NOMO-1 treated with DMSO at 0.1 percent for 48 hours (cell line): ENCODE measurements at regions not wholly inside any gene's neighbourhood (a gene's known extent, or its start where the extent isn't known, plus 50 kb on each side); places are given as distances from the start of the nearest gene placed in this dataset.
A peak's percentile ranks its signal among the peaks of the same experiment; 100 is the strongest.

Experiments
- DNase-seq: peaks from one replicate; lab custom pipeline; 2025; ENCODE audit not compliant: unreplicated experiment; lab: John Stamatoyannopoulos, UW

- no peak for DNase-seq
Observed at GRCh38 chr5:28770307-28770706, 1731.9 kb upstream of the CDH9 start.

- DNase-seq, result peak; percentile 58
Observed at GRCh38 chr5:28766565-28767158, 1728.3 kb upstream of the CDH9 start.

DNA sequence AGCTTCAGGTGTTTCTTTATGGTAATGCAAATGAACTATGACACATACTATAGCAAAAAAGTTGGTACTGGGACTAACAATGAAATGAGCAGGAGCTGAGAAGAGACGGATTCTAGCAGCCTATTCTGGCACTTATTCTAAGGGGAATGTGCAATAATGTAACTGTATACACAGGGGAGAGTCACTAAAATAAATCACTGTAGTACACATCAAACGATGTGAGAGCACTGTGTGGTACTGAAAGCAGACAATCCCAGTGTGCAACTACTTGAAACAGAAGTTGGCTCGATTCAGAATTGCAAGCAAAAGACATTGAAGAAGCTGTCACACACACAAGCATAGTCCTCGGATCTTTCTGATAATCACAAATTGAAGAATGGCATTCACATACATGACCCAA is 1713.0 kb upstream of the CDH9 start:
- no peak for DNase-seq

DNA sequence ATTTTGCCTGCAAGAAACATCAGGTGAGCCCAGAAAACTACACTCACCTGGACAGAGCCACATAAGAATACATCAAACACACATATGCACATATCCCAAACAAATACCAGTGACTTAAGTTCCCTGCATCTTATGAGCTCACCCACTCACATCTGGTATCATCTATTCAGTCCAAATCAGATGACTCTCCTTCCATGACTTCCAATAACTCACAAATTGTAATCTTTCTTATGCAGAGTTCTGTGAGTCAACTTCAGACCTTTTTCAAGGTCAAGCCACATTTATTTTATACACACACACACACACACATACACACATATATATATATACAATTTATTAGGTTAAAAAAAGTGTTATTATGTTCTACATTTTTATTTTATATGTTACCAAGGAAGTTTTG is 1711.9 kb upstream of the CDH9 start:
- DNase-seq, result no peak

GRCh38 chr5:28748446-28748845 is 1710.1 kb upstream of the CDH9 start:
- no peak for DNase-seq

GRCh38 chr5:28743716-28744110 is 1705.3 kb upstream of the CDH9 start:
- DNase-seq, result no peak

GRCh38 chr5:28743025-28743715 is 1704.8 kb upstream of the CDH9 start:
- no peak for DNase-seq

- DNase-seq, result no peak
Observed at GRCh38 chr5:28737682-28738081, 1699.3 kb upstream of the CDH9 start.

DNA sequence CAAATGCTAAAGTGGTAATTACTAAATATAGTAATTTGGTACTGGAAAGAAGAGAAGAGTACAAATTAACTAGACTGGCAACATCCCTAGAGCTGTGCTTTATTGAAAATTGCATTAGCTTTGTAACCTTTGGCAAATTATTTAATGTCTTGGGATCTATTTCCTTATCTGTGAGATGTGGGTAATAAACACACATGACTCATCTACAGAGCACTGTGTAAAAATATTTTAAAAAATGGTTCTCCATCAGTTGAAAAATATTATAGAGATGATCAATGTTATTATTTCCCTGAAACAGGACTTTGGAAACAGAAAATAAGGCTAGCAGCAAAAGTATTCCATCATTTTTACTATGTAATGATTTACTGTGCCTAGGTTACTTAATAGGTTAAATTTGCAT is 1698.8 kb upstream of the CDH9 start:
- no peak for DNase-seq

DNA sequence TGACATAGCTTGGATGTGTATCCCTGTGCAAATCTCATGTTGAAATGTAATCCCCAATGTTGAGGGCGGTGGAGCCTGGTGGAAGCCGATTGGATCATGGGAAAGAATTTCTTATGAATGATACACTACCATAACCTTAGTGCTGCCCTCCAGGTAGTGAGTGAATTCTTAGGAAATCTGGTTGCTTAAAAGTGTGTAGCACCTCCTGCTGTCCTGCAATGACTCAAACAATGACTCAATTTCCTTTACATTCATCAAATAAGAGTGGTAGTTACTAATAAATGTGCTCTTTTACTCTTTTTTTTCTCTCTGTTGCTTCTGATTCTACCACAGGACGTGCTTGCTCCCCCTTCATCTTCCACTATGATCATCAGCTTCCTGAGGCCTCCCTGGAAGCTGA is 1696.0 kb upstream of the CDH9 start:
- DNase-seq, result no peak

- DNase-seq, result no peak
Observed at GRCh38 chr5:28729067-28729466, 1690.7 kb upstream of the CDH9 start.

GRCh38 chr5:28726815-28727214 is 1688.4 kb upstream of the CDH9 start:
- DNase-seq, result no peak

DNA sequence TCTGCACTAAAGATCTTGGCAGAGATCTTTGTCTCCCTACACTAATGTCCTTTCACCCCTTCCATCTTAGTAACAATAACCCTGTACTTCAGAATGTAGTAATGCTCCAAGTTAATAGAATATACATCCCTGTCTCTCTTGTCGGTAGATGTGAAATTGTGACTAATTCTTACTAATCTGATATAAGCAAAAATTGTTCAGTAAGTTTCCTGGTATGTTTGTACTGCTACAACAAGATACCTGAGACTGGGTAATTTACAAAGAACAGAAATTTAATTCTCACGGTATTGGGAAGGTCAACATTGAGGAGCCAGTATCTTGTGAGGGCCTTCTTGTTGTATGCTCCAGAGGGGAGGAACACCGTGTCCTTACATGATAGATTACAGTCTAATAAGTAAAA is 1686.6 kb upstream of the CDH9 start:
- no peak for DNase-seq

- no peak for DNase-seq
Observed at GRCh38 chr5:28714907-28715698, 1676.7 kb upstream of the CDH9 start.

DNA sequence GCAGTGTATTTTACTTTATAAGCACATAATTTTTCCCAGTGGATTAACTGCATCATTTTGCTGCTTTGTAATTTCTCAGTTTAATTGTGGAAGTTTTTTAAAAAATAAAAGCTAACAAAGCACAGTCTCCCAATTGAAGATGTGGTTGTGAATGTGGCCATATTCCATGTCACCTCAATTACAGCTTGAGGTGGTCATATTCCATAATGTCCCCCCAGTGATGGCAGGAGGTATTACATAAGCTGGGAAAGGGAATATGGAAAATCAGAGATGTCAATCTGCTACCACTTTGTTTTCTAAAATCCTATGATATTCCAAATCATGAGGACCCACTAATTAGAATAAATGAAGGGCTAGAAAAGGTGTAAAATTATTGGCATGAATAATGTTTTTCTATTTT is 1672.0 kb upstream of the CDH9 start:
- no peak for DNase-seq

DNA sequence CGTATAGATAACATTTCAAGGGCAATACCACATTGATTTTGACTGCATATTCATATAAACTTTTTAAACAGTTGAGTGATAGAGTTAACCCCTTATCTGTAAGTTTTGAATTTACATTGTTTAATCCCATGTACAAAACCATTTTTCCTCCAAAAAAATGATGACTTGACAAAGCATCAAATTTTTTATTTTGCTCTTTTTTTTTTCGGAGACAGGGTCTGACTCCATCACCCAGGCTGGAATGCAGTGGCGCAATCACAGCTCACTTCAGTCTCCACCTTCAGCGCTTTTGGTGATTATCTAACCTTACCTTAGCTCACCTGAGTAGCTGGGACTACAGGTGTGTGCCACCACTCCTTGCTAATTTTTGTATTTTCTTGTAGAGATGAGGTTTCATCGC is 1670.1 kb upstream of the CDH9 start:
- DNase-seq, result no peak

DNA sequence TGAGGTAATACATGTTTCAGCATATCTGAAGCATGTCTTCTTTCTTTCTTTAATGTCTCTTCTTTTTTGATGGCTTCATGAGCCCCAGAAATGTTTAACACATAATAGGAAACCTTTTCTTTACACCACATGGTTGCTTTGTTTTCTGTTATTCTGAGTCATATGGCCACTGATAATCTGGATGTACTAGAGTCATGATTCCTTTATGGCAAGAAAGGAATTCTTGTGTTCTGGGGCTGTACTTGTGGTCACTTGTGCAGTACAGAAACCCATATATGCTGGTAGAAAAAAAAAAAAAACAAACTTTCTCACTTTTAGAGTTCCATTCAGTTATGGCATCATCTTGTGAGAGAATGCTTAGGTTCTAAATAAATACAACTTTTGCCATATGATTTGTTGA is 1669.3 kb upstream of the CDH9 start:
- no peak for DNase-seq

- DNase-seq, result no peak
Observed at GRCh38 chr5:28703651-28704260, 1665.4 kb upstream of the CDH9 start.

DNA sequence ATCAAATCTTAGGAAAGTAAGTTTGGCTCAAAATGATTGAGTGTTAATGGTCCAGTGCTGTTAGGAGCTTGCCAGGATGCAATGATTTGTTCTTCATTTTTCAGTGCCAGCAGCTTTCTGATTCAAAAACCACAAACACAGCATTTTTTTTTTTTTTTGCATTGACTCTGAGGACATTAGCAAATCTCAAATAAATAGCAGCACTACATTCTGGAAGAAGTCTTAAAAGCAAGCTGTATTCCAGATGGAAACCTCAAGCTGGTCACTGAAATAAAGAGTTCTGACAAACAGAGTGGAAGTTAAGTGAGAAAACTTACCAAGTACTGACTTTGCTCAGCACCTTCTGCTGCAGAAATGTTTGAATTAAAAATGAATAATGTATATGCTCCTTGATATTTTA is 1653.1 kb upstream of the CDH9 start:
- DNase-seq, result no peak

GRCh38 chr5:28685794-28686193 is 1647.4 kb upstream of the CDH9 start:
- DNase-seq, result no peak

- DNase-seq, result no peak
Observed at GRCh38 chr5:28678899-28679298, 1640.5 kb upstream of the CDH9 start.

- no peak for DNase-seq
Observed at GRCh38 chr5:28666110-28666509, 1627.7 kb upstream of the CDH9 start.
